Lower lobe of right lung (tissue), 2 donors: ENCODE measurements at regions not wholly inside any gene's neighbourhood (a gene's known extent, or its start where the extent isn't known, plus 50 kb on each side); places are given as distances from the start of the nearest gene placed in this dataset.

Experiments used
- ATAC-seq, 2 donors: fragments of 200-7000 bp; cut with Tn5 transposase; one replicate each; pipeline ENCODE4 v1.9.1; 2020 to 2022; ENCODE audit warnings: mild to moderate bottlenecking in 2 of 2, moderate library complexity in 2 of 2
- DNase-seq: peaks from one replicate; pipeline ENCODE4 v3.0.0-alpha.2; 2020
- H3K27ac ChIP-seq: fragments of 200-600 bp; one replicate; pipeline ENCODE4 v1.8.0; 2022
- H3K27me3 ChIP-seq: fragments of 200-600 bp; one replicate; pipeline ENCODE4 v1.8.0; 2022; ENCODE audit warnings: low read depth
- H3K36me3 ChIP-seq: fragments of 200-600 bp; one replicate; pipeline ENCODE4 v1.8.0; 2022; ENCODE audit warnings: mild to moderate bottlenecking
- H3K4me1 ChIP-seq: fragments of 200-600 bp; one replicate; pipeline ENCODE4 v1.8.0; 2022
- H3K4me3 ChIP-seq: fragments of 200-600 bp; one replicate; pipeline ENCODE4 v1.8.0; 2022; ENCODE audit warnings: mild to moderate bottlenecking
- H3K9me3 ChIP-seq: fragments of 200-600 bp; one replicate; pipeline ENCODE4 v1.8.0; 2022
- CTCF ChIP-seq: fragments of 200-600 bp; IDR thresholded peaks from one replicate; pipeline ENCODE4 v1.8.0; 2022; ENCODE audit warnings: antibody characterized with exemption, mild to moderate bottlenecking
- intact Hi-C: fragments of 100-400 bp; cut with DNase I; formaldehyde crosslinking; loops from one replicate; pipeline ENCODE4 v1.11.0; 2022
- donor health status: DM: no; HTN: yes; CAD: no; lungs with severe emphysema.

DNA sequence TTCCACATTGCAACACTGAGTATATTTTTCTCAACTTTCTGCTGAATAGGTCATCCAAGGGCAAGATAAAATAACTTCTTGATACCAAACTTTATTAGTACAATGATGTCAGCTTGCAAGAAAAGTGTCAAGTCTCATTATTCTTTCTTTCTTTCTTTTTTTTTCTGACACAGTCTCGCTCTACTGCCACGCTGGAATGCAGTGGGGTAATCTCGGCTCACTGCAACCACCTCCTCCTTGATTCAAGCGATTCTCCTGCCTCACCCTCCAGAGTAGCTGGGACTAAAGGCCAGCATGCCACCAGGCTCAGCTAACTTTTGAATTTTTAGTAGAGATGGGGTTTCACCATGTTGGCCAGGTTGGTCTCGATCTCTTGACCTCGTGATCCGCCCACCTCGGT is 523.4 kb downstream of the FSCB start:
- Histone ChIP-seq H3K4me3 (no peak overlapping the region), H3K27ac (no peak overlapping the region), H3K4me1 (no peaks in the 10 kb centered on the region), H3K9me3 (no peaks in the 10 kb centered on the region), H3K36me3 (no peaks in the 10 kb centered on the region), H3K27me3 (no peaks in the 10 kb centered on the region)
- DNase-seq (no peak), ATAC-seq (no peak)
- intact Hi-C loops: no loop called here
- no peak for TF ChIP-seq CTCF

DNA sequence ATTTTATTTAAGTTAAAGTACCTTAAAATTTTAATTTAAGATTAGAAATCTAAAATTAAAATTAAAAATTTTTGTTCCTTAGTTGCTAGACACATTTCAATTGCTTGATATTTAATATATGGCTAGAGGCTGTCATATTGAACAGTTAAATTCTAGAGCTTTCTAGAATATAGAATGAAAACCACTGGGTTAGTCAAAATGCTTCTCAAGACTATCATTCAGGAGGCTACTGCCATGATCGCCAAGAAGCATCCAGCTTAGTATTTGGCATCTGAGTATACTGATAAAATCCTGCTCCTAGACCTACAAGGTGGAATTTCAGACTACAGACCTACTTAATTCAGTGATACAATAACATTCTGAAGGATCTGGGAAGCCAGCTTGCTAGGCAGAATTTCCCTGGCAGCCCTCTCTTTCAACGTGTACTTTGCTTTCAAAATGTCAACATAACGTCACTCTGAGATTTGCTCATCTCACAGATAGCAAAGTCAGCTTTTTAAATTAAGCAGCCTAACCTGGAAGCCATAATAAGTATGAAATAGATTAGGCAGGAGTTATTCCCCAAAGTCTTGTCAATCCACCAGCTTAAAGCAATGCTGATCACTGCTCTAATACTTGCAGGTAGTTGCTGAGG is 525.8 kb downstream of the FSCB start:
- Histone ChIP-seq H3K27ac (no peak overlapping the region), H3K27me3 (no peaks in the 10 kb centered on the region), H3K4me1 (no peaks in the 10 kb centered on the region), H3K4me3 (no peak overlapping the region), H3K9me3 (no peaks in the 10 kb centered on the region), H3K36me3 (no peaks in the 10 kb centered on the region)
- ATAC-seq (no peak), DNase-seq (no peak)
- TF ChIP-seq CTCF: no peak
- intact Hi-C loops: no loop called here

DNA sequence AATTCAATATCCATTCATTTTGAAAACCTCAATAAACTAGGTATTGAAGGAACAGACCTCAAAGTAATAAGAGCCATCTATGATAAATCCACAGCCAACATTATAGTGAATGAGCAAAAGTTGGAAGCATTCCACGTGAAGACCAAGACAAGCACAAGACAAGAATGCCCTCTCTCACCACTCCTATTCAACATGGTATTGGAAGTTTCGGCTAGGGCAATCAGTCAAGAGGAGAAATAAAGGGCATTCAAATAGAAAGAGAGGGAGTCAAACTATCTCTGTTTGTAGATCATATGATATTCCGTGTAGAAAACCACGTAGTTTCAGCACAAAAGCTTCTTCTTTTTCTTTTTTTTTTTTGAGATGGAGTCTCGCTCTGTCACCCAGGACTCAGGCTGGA is 550.3 kb downstream of the FSCB start:
- intact Hi-C loops: no loop called here
- ATAC-seq: no peak
- Histone ChIP-seq H3K4me3 (no peak overlapping the region), H3K4me1 (no peaks in the 10 kb centered on the region), H3K9me3 (no peaks in the 10 kb centered on the region), H3K27me3 (no peaks in the 10 kb centered on the region), H3K27ac (no peak overlapping the region), H3K36me3 (no peaks in the 10 kb centered on the region)
- DNase-seq: no peak
- TF ChIP-seq CTCF: no peak

- Histone ChIP-seq H3K27me3 (no peaks in the 10 kb centered on the region), H3K36me3 (no peaks in the 10 kb centered on the region), H3K27ac (no peak overlapping the region), H3K9me3 (no peaks in the 10 kb centered on the region), H3K4me3 (no peak overlapping the region), H3K4me1 (no peaks in the 10 kb centered on the region)
- TF ChIP-seq CTCF: no peak
- no peak for DNase-seq
- no peak for ATAC-seq
- intact Hi-C loops: no loop called here
Measured at GRCh38 chr14:43949400-43949799, 557.7 kb downstream of the FSCB start.

DNA sequence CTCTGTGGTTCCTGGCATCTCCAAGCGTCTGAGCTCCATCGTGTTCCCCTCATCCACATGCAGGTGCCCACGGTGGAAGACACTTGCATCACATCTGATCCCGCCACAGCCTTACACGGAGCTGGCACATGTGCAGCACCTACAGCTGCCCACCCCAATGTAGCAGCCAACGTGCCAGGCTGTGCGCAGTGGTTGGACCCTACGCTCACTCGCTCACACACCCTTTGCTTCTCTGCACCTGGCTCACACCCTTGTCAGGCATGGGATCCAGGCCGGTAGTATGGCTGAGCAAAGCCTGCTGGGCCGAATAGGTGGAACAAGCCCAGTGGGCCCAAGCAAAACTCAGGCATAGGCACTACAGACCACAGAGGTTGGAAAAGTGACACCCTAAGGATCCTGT is 567.2 kb downstream of the FSCB start:
- DNase-seq (no peak), ATAC-seq (no peak)
- intact Hi-C loops: no loop called here
- Histone ChIP-seq H3K27ac (no peak overlapping the region), H3K4me1 (no peaks in the 10 kb centered on the region), H3K4me3 (no peak overlapping the region), H3K9me3 (no peaks in the 10 kb centered on the region), H3K36me3 (no peaks in the 10 kb centered on the region), H3K27me3 (no peaks in the 10 kb centered on the region)
- TF ChIP-seq CTCF: no peak
